ENCODE measurements at regions not wholly inside any gene's neighbourhood (a gene's known extent, or its start where the extent isn't known, plus 50 kb on each side); places are given as distances from the start of the nearest gene placed in this dataset.

GRCh38 chr21:27108701-27109100 is 141.8 kb upstream of the ADAMTS5 start:
- no peaks in the 10 kb centered on the region for H3K36me3 ChIP-seq
- H3K9me3 ChIP-seq = no peaks in the 10 kb centered on the region
- no peak for DNase-seq
- intact Hi-C loops (cut with DNase I) = no loop called here
- no peak for ATAC-seq
- H3K4me1 ChIP-seq = no peaks in the 10 kb centered on the region
- H3K27me3 ChIP-seq = no peaks in the 10 kb centered on the region
- TF ChIP-seq, protein P1, sequence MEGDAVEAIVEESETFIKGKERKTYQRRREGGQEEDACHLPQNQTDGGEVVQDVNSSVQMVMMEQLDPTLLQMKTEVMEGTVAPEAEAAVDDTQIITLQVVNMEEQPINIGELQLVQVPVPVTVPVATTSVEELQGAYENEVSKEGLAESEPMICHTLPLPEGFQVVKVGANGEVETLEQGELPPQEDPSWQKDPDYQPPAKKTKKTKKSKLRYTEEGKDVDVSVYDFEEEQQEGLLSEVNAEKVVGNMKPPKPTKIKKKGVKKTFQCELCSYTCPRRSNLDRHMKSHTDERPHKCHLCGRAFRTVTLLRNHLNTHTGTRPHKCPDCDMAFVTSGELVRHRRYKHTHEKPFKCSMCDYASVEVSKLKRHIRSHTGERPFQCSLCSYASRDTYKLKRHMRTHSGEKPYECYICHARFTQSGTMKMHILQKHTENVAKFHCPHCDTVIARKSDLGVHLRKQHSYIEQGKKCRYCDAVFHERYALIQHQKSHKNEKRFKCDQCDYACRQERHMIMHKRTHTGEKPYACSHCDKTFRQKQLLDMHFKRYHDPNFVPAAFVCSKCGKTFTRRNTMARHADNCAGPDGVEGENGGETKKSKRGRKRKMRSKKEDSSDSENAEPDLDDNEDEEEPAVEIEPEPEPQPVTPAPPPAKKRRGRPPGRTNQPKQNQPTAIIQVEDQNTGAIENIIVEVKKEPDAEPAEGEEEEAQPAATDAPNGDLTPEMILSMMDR (IDR thresholded peaks at IDR 0.05) = no peak
- no peak overlapping the region for H3K27ac ChIP-seq
- no peak overlapping the region for H3K4me3 ChIP-seq

DNA sequence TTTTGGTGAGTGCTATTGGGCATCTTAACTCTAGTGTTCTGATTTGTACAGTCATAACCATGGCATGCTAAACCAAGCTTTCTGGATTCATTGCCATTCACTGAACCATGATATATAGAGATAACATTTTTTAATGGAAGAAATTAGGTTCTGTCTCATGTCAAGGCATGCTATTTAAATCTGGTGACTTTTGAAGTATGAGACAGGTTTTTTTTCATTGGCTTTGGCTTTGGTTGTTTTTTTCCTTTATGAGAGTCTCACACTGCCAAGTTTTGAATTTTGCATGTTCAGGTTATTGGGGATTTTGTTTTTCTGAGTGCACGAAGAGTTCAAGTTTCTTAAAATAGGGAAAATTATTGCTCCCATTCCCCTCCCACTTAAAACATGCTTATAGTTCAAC is 141.3 kb upstream of the ADAMTS5 start:
- Histone ChIP-seq H3K9me3 (no peaks in the 10 kb centered on the region), H3K4me3 (no peak overlapping the region), H3K27ac (no peak overlapping the region), H3K27me3 (no peaks in the 10 kb centered on the region), H3K4me1 (no peaks in the 10 kb centered on the region), H3K36me3 (no peaks in the 10 kb centered on the region)
- TF ChIP-seq, protein P1 (IDR thresholded peaks at IDR 0.05) = no peak
- ATAC-seq (no peak), DNase-seq (no peak)
- intact Hi-C loops (cut with DNase I) = no loop called here

GRCh38 chr21:27104846-27105431 is 138.1 kb upstream of the ADAMTS5 start:
- intact Hi-C loops (cut with DNase I) = no loop called here
- Histone ChIP-seq H3K27ac (no peak overlapping the region), H3K4me3 (no peak overlapping the region), H3K4me1 (no peaks in the 10 kb centered on the region), H3K9me3 (peaks cover 0 to 5% of the 10 kb centered on the region in 2 donors), H3K36me3 (no peaks in the 10 kb centered on the region), H3K27me3 (no peaks in the 10 kb centered on the region)
- ATAC-seq (no peak), DNase-seq (no peak)
- TF ChIP-seq, protein P1 (IDR thresholded peaks at IDR 0.05) = no peak

DNA sequence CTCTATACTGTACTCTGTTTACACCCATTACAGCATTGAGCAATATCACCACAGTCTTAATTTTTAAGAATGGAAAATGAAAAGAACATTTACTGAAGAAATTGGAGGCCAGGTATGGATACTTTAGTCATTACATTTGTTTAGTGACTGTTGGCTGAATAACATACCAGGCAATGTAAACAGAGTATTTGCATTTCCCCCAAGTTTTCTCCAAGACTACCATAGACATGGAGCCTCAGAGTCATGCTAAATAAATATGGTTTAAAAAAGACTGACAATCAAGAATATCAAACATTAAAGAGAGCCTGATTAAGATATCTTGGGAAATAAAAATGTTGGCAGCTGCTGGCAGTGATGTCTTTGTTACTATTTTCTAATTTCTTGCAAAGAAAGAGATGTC is 136.9 kb upstream of the ADAMTS5 start:
- Histone ChIP-seq H3K9me3 (peaks cover 0 to 5% of the 10 kb centered on the region in 2 donors), H3K27ac (no peak overlapping the region), H3K36me3 (no peaks in the 10 kb centered on the region), H3K4me3 (no peak overlapping the region), H3K4me1 (no peaks in the 10 kb centered on the region), H3K27me3 (no peaks in the 10 kb centered on the region)
- DNase-seq = no peak
- TF ChIP-seq, protein P1 (IDR thresholded peaks at IDR 0.05) = no peak
- intact Hi-C loops (cut with DNase I) = no loop called here
- no peak for ATAC-seq

DNA sequence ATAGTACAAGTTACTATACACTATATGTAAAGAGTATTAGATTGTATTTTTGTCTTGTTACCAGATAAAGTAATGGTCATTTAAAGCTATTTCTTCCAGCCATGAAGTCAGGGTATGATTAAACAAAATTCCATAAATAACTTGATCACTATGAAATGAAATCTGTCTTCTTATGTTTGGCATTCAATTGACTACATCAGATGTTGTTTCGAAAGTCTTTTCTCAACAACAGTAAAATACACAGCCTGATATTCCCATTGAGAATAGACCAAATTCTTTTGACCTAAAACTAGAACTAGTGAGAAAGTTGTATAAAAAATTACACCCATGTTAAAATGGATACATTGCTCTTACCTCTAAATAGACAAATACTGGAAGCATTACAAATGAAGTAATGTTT is 134.6 kb upstream of the ADAMTS5 start:
- ATAC-seq (no peak), DNase-seq (no peak)
- no peaks in the 10 kb centered on the region for H3K4me1 ChIP-seq
- no peak overlapping the region for H3K27ac ChIP-seq
- no peak overlapping the region for H3K4me3 ChIP-seq
- H3K9me3 ChIP-seq = peaks cover 0 to 5% of the 10 kb centered on the region in 2 donors
- intact Hi-C loops (cut with DNase I) = no loop called here
- H3K36me3 ChIP-seq = no peaks in the 10 kb centered on the region
- no peaks in the 10 kb centered on the region for H3K27me3 ChIP-seq
- TF ChIP-seq, protein P1 (IDR thresholded peaks at IDR 0.05) = no peak

All from left lung (tissue), 4 donors.